Nephron (organoid): ENCODE measurements at regions not wholly inside any gene's neighbourhood (a gene's known extent, or its start where the extent isn't known, plus 50 kb on each side); places are given as distances from the start of the nearest gene placed in this dataset.

Experiments
- H3K27ac Mint-ChIP-seq, 3 experiments: 2 replicates each; pipeline ENCODE4 v1.8.0; 2020; ENCODE audit warnings: mixed read lengths in 3 of 3, mild to moderate bottlenecking in 2 of 3, moderate library complexity in 1 of 3
- H3K27me3 Mint-ChIP-seq: 2 replicates; pipeline ENCODE4 v1.8.0; 2021; ENCODE audit warnings: low read depth, mild to moderate bottlenecking, moderate library complexity, mixed read lengths
- H3K36me3 Mint-ChIP-seq: 2 replicates; pipeline ENCODE4 v1.8.0; 2020; ENCODE audit warnings: low read depth, mixed read lengths
- H3K4me1 Mint-ChIP-seq: 2 replicates; pipeline ENCODE4 v1.8.0; 2020; ENCODE audit warnings: mixed read lengths
- H3K4me3 Mint-ChIP-seq, 3 experiments: 2 replicates each; pipeline ENCODE4 v1.8.0; 2020; ENCODE audit warnings: mild to moderate bottlenecking in 3 of 3, mixed read lengths in 3 of 3, moderate library complexity in 2 of 3
- H3K9me3 Mint-ChIP-seq: 2 replicates; pipeline ENCODE4 v1.8.0; 2020; ENCODE audit warnings: mixed read lengths
- TF ChIP-seq, protein P1 (sequence below), 3 experiments: fragments of 200-600 bp; sonication (generic); IDR thresholded peaks; one replicate each; pipeline ENCODE4 v1.5.0; 2021; ENCODE audit warnings: antibody characterized with exemption in 3 of 3; ENCODE audit not compliant: unreplicated experiment in 3 of 3

DNA sequence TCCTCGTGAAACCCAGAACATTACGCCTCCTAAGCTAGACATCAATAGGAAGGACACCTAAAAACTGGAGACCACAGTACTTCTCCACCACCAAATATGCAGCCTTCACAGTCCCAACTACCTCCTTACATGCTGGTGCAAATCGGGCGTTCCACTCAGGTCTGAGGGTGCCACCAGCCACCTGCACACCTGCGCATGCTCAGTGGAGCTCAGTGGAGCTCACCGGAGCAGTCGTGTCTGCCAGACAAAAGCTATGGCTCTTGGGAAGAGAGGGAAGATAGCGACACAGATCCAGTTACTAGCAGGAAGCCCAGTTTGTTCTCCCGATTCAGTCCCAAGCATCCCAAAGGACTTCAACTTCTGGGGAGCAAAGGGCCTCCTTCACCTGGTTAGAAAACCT lies 237.1 kb downstream of the TSHZ3 start:
- Mint-ChIP-seq H3K4me1 (peaks cover 36% of the 10 kb centered on the region), H3K27me3 (peaks cover 21% of the 10 kb centered on the region), H3K36me3 (no peaks in the 10 kb centered on the region), H3K4me3 (no peak overlapping the region), H3K9me3 (no peaks in the 10 kb centered on the region), H3K27ac (peak overlapping the region in 2 of 3 experiments; percentile 11 to 29)
- TF ChIP-seq, protein P1, sequence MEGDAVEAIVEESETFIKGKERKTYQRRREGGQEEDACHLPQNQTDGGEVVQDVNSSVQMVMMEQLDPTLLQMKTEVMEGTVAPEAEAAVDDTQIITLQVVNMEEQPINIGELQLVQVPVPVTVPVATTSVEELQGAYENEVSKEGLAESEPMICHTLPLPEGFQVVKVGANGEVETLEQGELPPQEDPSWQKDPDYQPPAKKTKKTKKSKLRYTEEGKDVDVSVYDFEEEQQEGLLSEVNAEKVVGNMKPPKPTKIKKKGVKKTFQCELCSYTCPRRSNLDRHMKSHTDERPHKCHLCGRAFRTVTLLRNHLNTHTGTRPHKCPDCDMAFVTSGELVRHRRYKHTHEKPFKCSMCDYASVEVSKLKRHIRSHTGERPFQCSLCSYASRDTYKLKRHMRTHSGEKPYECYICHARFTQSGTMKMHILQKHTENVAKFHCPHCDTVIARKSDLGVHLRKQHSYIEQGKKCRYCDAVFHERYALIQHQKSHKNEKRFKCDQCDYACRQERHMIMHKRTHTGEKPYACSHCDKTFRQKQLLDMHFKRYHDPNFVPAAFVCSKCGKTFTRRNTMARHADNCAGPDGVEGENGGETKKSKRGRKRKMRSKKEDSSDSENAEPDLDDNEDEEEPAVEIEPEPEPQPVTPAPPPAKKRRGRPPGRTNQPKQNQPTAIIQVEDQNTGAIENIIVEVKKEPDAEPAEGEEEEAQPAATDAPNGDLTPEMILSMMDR (IDR thresholded peaks at IDR 0.05; ENCODE audit: unreplicated experiment in 3 of 3) = no peak

DNA sequence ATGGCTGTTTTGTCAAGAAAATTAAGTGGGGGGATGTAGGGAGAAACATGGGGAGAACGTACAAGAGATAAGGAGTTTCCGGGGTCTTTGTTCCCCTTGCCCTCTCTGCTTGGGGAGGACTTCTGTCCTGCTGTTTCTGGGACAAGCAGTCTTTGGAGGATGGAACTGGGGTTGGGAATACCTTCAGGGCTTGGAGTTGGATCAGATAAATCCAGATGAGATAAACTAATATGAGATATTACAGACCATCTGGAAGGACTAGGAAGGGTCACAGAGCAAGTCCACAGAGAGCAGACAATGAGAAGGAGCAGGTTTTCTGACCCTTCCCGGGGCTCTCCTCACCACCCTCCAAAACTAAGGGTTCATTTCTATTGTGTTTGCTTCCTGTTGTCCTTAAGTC lies 237.5 kb downstream of the TSHZ3 start:
- Mint-ChIP-seq H3K36me3 (no peaks in the 10 kb centered on the region), H3K27me3 (peaks cover 23% of the 10 kb centered on the region), H3K9me3 (no peaks in the 10 kb centered on the region), H3K4me1 (peaks cover 36% of the 10 kb centered on the region), H3K27ac (peak overlapping the region in 2 of 3 experiments; percentile 11), H3K4me3 (no peak overlapping the region)
- TF ChIP-seq, protein P1 (IDR thresholded peaks at IDR 0.05; ENCODE audit: unreplicated experiment in 3 of 3) = no peak

DNA sequence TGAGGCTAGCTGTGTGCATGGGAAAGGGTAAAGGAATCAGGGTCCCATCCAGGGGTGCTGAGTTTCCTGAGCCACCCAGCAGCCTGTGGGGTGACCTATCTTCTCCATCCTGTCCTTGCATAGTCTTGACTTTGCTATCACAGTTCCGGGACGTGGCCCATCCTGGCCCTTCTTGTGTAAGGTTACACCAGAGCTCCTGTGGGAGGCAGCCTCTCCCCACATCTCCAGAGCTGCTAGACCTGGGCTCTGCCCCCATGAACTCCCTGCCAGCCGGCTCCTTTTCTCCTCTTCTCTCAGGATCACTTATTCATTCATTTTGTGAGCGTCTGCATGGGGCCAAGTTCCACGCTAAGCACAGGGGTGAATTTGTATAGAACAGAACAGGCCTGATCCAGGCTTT lies 238.9 kb downstream of the TSHZ3 start:
- H3K9me3 Mint-ChIP-seq = no peaks in the 10 kb centered on the region
- H3K27ac Mint-ChIP-seq = no peak overlapping the region
- no peak overlapping the region for H3K4me3 Mint-ChIP-seq
- H3K36me3 Mint-ChIP-seq = no peaks in the 10 kb centered on the region
- H3K27me3 Mint-ChIP-seq = peaks cover 23% of the 10 kb centered on the region
- TF ChIP-seq, protein P1 (IDR thresholded peaks at IDR 0.05; ENCODE audit: unreplicated experiment in 3 of 3) = peak in 1 of 3 experiments; percentile 19
- H3K4me1 Mint-ChIP-seq = peaks cover 36% of the 10 kb centered on the region

DNA sequence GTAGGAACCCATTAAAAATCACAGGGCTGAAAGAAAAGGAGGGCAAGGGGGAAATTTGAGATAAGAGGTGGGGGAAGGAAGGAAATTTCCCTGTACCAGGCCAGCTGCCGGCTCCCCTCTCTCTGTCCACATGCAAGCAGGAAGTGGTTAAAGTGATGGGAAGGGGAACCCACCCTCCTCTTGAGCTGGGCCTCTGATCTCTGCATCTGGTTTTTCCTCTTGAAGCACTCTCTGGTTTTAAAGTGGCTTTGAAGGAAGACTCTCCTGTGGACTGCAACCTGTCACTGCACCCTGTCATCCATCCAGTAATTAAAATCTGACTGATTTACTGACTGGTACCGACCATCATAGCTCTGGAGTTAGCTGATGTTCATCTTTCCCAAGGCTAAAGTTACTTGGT lies 239.6 kb downstream of the TSHZ3 start:
- Mint-ChIP-seq H3K27ac (peak overlapping the region in 1 of 3 experiments; percentile 8), H3K4me3 (no peak overlapping the region), H3K4me1 (peaks cover 36% of the 10 kb centered on the region), H3K27me3 (peaks cover 23% of the 10 kb centered on the region), H3K9me3 (no peaks in the 10 kb centered on the region), H3K36me3 (no peaks in the 10 kb centered on the region)
- TF ChIP-seq, protein P1 (IDR thresholded peaks at IDR 0.05; ENCODE audit: unreplicated experiment in 3 of 3) = no peak

DNA sequence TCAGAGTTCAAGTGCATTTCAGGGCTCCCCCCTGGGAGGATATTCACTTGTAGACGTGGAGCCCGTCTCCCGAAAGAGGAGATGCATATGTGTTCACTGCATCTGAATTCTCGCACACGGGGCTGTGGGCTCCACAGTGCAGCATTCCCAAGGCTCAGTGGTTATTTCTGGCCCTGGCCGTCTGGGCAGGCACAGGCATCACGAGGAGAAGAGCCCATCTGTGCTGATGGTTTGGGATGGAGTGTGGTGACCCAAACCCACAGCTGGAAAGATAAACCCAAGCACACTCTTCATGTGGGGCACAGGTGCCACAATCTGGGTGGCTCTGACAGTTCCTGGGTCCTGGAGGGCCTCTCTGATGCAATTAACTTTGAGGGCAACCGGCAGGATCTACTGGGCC lies 242.1 kb downstream of the TSHZ3 start:
- Mint-ChIP-seq H3K36me3 (no peaks in the 10 kb centered on the region), H3K27me3 (peaks cover 21% of the 10 kb centered on the region), H3K27ac (no peak overlapping the region), H3K4me1 (peaks cover 33% of the 10 kb centered on the region), H3K4me3 (no peak overlapping the region), H3K9me3 (no peaks in the 10 kb centered on the region)
- TF ChIP-seq, protein P1 (IDR thresholded peaks at IDR 0.05; ENCODE audit: unreplicated experiment in 3 of 3) = no peak

DNA sequence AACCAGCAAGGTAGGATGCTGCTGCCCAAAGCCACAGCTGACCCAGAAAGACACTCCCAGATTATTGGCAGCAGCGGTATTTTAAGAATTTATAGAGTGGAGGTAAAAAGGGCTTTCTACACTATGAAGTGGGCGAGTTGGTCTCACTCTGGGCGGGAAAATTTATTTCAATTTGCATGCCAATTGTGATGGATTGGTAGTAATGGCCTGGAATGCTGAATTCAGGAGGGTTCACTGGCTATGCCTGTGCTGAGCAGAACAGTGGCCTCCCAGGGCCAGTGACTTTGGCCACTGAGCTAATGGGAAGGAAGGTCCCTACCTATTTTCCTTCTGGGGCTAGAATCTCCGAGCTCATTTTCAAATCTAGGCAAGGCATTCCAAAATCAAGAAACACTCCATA lies 243.5 kb downstream of the TSHZ3 start:
- TF ChIP-seq, protein P1 (IDR thresholded peaks at IDR 0.05; ENCODE audit: unreplicated experiment in 3 of 3) = no peak
- Mint-ChIP-seq H3K36me3 (no peaks in the 10 kb centered on the region), H3K4me1 (peaks cover 38% of the 10 kb centered on the region), H3K27ac (no peak overlapping the region), H3K9me3 (no peaks in the 10 kb centered on the region), H3K27me3 (peaks cover 11% of the 10 kb centered on the region), H3K4me3 (no peak overlapping the region)
